CD4-positive, alpha-beta T cell treated with Interferon gamma for 1 hour (primary cell): ENCODE measurements at regions not wholly inside any gene's neighbourhood (a gene's known extent, or its start where the extent isn't known, plus 50 kb on each side); places are given as distances from the start of the nearest gene placed in this dataset.
"Not testable (repeated sequence)": the region's sequence is repeated elsewhere in the genome, so short reads cannot be mapped to it uniquely, and the experiment has no call there.

Source experiments
- DNase-seq: peaks from one replicate; pipeline ENCODE4 v3.0.0-alpha.2; 2020

DNA sequence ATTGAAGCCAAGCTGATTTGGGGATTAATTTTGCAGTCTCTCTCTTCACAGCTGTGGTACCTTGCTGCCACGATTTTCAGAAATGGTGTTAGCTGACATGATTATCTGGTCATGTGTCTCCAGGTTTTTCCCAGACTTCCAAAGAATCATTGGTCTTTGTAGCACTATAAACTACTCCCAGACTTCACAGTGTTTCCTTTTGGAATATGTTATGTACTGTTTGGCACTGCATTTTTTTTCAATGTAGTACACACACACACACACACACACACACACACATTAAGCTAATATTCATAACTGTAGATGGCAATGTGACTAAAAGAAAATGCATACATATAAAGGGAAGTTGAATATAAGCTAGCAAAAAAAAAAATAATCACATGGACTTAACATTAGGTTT lies 856.6 kb upstream of the SPRY2 start:
- no peak for DNase-seq

DNA sequence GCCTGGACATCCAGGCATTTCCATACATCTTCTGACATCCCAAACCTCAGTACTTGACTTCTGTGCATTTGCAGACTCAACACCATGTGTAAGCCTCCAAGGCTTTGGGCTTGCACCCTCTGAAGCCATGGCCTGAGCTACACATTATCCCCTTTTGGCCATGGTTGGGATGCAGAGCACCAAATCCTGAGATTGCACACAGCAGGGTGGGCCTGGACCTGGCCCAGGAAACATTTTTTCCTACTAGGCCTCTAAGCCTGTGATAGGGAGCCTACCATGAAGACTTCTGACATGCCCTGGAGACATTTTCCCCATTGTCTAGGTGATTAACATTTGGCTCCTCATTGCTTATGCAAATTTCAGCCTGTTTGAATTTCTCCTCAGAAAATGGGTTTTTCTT lies 853.4 kb upstream of the SPRY2 start:
- DNase-seq = no peak

DNA sequence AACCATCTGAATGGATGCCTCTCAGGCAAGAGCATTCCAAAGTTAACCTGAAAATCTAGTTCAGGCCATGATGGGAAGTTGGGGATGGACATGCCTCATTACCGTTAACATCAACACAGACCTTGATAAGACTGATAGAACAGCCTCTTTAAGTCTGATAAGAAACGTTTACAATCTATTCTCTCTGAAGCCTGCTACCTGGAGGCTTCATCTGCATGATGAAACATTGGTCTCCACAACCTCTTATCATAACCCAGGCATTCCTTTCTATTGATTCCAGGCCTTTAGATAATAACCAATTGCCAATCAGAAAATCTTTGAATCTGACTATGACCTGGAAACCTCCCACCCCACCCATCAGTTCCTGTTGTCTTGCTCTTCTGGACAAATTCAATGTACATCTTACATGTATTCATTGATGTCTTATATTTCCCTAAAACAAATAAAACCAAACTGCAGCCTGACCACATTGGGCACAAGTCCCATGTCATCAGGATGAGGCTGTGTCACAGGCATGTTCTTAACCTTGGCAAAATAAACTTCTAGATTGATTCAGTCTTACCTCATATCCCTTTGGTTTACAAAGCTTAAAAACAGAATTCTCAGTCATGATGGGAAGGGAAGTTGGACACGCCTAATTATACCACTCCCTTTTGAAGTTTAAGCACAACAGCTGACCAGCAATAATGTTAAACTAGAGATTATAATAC lies 843.8 kb upstream of the SPRY2 start:
- no peak for DNase-seq

DNA sequence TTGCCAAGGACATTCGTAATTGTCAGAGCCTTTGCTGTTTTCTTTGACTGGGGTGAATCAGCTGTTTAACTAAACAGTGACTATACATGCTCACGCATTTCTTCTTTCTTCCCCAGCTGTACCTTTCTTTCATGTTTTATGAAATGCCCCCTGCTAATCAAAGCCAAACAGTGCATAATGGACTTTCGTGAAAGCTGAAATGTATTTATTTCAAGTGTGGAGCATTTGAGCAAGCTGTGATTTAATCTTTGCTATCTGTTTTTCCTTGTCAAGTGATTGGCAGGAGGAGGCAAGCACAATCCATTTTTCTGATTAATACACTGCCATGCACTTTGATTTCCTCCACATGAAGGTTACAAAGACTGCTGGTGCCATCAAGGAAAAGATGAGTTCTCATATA lies 831.7 kb upstream of the SPRY2 start:
- no peak for DNase-seq

DNA sequence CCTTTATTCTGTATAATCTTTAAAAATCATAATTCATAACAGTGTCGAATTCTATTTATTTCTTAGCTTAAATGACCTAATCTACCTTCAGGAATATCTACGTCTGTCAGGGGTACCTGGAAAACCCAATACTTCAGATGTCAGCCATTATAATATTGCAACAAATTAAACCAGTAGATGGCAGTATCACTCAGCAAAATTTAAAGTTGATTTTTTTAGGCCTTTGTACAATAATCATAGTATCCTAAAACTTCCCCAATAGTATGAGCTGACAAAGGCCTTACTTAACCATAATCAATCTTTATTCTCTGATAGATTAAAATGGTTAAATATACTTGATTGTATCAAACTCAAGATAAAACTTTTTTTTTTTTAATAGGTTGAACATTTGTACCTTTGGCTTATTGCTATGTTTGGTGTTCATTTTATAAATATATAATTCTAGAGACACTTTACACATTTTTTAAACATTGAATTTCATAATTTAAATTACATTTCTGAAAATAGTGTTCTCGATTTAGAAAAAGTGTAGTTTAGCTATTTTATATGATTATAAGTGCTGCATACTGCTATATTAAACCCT lies 830.2 kb upstream of the SPRY2 start:
- no peak for DNase-seq

DNA sequence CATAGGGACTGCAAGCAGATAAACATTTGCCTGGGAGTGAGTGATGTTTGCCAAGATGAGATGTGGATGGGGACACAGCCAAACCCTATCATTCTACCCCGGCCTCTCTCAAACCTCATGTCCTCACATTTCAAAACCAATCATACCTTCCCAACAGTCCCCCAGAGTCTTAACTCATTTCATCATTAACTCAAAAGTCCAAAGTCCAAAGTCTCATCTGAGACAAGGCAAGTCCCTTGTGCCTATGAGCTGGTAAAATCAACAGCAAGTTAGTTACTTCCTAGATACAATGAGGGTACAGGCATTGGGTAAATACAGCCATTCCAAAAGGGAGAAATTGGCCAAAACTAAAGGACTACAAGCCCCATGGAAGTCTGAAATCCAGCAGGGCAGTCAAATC lies 822.9 kb upstream of the SPRY2 start:
- not testable (repeated sequence) for DNase-seq

DNA sequence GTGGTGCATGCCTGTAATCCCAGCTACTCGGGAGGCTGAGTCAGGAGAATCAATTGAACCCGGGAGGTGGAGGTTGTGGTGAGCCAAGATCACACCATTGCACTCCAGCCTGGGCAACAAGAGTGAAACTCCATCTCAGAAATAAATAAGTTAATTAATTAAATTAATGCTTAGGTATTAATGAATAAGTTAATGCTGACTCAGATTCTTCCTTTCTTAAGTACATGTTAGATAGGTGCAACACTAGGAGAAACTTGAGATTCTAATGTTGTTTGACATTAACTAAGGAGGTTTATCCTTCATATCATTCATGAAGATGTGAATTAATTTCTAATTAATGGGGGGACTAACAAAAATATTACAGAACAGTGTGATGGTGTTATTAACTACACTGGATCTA lies 812.6 kb upstream of the SPRY2 start:
- no peak for DNase-seq

DNA sequence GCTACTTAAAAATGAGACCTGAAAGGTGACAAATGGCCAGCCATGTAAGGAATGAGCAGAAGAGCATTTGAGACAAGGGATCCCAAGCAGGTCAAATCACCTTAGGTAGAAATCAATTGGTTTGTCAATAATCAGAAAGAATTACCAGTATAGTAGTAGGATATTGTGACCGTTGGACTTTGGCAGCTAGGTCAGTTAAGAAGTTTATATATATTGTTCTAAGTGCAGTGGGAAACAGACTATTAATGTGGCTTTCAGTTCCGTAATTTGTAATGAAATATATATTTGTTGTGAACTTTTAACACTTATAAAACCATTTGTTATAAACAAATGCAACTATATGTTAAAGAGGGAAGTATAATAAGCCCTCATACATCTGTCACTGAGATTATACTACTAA lies 807.9 kb upstream of the SPRY2 start:
- DNase-seq = no peak

DNA sequence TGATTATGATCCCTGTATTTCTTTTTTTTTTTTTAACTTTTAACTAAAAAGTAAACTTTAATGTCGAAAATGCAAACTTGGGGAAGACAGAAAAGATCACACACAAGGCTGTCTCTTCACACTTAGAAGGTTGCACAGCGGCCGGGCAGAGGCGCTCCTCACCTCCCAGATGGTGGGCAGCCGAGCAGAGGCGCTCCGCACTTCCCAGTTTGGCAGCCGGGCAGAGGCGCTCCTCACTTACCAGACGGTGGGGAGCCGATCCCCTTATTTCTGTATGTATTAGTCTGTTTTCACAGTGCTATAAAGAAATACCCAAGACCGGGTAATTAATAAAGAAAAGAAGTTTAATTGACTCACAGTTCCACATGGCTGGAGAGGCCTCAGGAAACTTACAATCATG lies 805.6 kb upstream of the SPRY2 start:
- DNase-seq = not testable (repeated sequence)

DNA sequence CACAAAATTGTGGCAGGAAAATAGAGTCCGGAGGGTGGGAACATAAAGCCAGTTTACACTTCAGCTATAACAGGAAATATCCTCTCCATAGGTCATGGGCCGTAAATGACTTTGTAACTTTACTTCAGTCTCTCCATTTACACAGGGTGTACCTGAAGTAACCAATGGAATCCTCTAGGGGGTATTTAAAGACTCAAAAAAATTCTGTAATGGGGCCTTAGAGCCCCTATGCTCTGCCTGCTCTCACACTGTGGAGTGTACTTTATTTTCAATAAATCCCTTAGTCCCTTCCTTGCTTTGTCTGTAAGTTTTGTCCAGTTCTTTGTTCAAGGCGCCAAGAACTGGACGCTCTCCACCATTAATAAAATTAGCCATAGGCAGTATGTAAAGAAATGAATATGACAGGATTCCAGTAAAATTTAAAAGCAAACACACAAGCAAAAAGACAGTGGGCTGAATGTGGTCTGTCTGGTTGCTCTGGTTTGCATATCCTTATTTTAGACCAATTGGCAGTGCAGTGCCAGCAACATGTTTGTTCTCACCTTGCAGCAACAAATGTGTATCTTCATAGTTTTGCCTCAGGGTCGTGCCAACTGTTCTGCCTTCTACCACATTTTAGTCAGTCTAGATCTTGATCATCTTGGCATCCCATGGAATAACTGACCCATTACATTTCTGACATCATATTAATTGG lies 801.5 kb upstream of the SPRY2 start:
- no peak for DNase-seq

DNA sequence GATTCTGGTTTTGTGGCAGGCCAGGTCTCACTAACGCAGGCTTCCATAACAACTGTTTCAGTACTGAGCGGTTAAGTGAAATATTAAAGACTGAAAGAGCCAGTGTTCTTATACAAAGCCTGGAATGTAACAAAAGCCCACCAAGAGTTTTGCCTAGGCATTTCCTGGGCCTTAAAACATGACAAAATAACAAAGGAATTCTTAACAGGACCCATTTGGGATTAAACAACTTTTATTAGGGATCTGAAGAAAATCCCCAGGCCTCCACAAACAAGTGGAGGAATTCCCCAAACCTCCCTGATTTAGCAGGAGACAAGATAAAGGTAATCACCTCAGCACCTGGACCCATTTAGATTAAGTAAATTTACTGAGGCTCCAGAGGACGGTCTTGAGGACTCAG lies 799.7 kb upstream of the SPRY2 start:
- DNase-seq = no peak

DNA sequence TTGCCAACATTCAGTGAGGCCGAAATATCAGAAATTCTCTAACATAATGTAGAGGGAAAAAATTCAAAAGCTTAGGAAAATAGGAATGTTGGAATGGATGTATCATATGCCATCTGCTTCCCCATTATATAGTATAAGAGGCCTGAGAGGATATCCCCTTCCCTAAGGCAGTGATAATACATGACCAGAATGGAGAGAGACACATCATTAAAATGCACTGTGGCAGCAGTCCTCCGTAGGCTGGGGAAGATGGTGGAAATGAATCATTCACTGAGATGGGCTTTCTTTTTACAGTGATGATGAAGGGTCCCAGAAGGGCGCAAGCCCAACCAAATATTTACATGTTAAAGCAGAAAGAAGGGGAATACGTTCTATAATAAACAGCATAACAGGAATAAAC lies 799.1 kb upstream of the SPRY2 start:
- DNase-seq = no peak

DNA sequence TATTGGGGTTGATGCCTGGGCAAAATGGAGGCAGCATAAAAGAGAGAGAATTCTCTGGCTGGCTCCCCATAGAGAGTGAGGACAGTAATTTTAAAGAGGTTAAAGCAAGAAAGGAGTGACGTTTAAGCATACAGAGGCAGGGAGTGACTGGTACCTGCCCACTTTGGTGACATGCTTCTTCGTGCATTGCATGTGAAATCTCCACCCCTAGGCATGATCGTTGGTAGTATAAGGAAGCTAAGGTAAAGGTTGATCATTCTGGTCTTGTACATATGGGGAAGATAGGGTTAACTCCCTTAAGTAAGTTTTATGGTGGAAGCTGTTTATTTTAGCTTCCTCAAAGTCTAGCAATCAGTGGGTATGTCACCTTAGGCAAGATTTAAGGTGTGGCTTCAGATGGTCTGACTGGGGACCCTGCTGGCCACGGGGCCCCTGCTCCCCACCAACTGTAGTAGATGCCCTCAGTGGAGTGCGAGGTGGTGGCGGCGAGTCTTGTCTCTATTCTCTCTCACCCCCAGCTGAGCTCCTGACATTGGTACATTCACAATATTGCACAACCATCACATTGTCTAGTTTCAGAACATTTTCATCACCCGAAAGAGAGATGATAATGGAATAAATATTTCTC lies 797.5 kb upstream of the SPRY2 start:
- no peak for DNase-seq

DNA sequence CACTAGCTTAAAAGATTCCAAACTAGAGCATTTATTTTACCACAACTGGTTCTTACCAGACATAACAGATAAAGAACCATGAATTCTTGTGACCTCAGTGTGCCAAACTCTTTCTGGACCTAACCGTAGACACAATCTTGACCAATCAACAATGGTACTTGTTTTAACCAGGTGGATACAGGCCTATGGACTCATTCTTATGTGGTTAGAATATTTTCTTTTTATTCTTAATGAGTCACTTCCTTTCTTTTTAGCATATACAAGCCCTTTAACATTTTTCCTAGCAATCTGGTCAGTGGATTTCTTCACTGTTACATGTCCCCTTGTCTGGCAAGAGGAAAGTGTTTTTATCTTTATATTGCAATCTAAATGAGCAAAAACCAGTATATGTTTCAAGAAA lies 792.1 kb upstream of the SPRY2 start:
- DNase-seq = no peak

DNA sequence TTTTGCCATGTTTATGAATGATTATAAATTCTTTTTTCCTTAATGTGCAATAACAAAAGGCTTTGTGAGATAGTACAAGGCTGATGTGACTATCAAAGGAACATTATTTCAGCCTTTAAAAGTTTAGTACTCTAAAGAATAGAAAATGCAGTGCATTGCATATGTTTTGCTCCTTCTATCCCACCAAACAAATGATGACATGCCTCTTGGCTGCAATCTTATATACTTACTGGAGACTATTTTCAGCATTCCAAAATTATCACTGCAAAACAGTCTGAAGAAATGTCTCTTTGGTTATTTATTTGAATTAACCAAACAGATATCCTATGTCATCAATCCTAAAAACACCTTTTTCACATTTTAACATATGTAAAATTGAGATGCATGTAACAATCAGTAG lies 776.5 kb upstream of the SPRY2 start:
- DNase-seq = no peak

DNA sequence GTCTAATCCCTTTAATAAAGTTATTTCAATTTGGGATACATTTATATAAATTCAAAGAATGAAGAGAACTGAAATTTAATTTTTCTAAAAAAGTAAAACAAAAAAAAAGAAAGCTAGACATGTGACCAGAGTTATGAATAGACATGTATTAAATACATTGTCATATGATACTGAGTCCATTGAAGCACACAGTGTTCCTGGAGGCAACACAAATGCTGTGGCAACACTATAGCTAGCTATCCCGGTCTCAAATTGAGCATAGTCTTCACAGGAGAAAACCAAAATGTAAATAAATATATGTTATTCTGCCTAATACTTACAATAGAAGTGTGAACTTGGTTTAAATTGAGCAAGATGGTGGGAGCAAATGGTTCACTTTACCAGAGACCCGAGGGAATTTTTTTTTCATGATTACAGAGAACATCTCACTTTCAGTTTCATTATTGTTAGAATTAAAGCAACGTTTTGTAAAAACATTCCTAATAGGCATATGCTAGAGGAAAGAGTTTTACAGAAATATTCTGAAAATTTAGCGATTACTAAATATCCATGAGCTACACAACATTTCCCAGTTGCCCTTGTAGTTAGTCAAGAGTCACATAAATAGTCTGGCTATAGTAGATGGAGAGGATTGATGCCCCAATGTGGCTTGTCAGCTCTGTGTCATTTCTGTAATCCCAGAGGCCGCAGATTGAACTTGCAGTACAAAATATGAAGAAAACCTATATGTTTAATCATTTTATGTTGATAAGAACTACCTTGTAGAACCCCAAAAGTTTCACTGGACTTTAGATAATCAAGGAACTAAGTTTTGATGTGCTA lies 775.7 kb upstream of the SPRY2 start:
- DNase-seq = no peak

DNA sequence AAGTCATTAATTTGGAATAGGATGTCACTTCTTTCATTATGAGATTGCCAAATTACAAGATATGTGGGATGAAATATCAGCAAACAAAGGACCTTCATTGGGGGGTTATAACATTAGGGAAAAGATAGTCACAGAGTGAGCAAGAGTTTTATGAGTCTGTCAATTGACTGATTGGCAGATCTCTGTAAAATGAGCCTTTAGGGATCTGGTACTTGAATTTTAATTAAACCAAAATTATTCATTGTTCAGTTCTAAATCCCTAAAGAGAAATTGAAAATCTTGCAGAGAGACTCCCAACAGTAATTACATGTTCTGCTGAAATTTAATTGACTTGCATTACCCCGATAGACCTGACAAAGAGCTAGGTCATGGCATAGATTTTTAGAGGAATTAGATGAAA lies 768.1 kb upstream of the SPRY2 start:
- DNase-seq = no peak

DNA sequence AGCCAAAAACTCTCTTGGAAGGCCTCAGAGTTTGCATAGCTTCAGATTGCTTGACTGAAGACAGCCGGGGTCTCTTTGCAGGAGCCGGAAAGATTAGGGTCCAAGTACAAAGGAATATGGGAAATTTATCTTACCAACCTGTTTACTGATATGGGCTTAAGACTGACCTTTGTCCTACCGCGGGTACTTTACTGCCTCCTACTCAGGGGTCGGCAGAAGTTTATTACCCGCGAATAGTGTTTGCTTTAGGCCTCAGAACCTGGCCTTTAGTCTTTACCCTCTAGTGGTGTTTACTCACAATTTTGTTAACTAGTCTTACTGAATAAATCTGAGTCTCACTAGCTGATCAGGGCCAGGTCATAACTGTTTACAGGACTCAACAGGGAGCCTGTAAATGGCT lies 765.4 kb upstream of the SPRY2 start:
- DNase-seq = no peak

DNA sequence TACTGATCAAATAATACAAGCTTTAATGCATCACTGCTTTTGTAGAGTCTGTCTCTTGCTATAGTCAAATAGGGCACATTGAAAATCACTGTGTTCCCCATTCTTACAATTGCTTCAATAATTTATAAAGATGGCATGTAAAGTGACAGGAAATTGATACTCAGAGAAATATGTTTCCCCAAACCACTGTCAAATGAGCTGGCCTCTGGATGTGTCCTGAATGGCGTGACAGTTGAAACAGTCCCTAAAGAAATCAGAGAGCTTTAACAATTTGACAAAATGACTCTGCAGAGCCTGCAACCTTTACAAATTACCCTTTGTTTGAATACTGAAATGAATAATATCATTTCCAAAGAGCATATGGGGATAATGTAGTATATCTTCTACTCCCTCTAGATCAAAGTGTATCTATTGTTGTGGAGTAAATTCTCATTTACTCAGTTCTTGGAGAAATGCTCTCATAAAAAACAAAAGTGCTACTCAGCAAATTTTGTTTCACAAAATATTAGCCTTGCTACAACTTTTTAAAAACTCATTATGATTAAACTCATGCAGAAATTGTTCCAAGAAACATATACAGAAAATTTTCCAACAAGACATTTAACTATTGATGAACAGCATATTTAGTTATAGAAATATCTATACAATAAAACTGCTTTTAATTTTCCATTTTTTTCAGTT lies 763.2 kb upstream of the SPRY2 start:
- DNase-seq = no peak

DNA sequence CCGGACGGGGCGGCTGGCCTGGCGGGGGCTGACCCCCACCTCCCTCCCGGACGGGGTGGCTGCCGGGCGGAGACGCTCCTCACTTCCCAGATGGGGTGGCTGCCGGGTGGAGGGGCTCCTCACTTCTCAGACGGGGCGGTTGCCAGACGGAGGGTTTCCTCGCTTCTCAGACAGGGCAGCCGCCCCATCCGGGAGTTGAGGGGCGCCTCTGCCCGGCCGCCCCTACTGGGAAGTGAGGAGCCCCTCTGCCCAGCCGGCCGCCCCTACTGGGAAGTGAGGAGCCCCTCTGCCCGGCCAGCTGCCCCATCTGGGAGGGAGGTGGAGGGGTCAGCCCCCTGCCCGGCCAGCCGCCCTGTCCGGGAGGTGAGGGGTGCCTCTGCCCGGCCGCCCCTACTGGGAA lies 761.1 kb upstream of the SPRY2 start:
- not testable (repeated sequence) for DNase-seq

DNA sequence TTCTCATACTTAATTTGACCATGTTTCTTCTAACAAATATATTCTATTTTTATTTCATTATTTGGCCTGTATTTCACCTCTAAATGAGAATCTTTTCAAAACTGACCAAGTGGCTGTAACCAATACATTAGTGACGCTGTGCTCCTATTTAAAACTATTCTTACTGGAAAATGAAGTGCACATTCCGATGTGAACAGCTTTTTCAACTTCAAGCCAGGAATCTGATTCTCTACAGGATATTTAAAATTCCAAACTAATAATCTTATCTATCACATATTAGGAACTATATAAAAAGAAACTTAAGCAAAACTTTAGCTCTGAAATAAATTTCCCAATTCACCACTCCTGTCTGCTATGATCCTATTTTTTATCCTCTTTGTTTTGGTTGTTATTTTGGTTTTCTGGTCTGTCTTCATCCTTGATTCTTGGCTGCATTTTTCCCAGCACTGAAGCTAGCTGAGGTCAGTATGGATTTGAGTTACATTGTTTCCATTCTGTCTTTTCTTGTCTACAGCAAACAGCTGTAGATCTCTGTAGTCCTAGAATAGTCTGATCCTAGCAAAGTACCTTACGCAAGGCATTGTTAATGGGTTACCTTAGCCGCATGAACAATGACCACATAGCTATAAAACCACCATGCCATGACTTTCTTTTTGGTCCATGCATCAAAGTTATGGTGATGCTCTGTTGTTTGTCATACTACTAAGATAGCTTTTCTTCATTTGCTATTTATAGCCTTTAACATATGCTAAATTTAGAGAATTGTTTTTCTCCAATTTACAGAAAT lies 748.6 kb upstream of the SPRY2 start:
- DNase-seq = no peak
